HepG2 (cell line): ENCODE measurements at regions not wholly inside any gene's neighbourhood (a gene's known extent, or its start where the extent isn't known, plus 50 kb on each side); places are given as distances from the start of the nearest gene placed in this dataset.

Experiments
- NKX3-1 ChIP-seq: sonication (generic); formaldehyde crosslinking; IDR thresholded peaks from 2 replicates; pipeline ENCODE4 v1.5.0; 2020; ENCODE audit warnings: missing genetic modification reagents
- SRF ChIP-seq: IDR thresholded peaks from 2 replicates; pipeline ENCODE4 v1.6.1; 2011; ENCODE audit warnings: mild to moderate bottlenecking, low read depth, low read length, moderate library complexity
- ZNF281 ChIP-seq: sonication (generic); formaldehyde crosslinking; IDR thresholded peaks from 2 replicates; pipeline ENCODE4 v1.4.0; 2020; ENCODE audit warnings: missing genetic modification reagents, borderline replicate concordance
- ZNF720 ChIP-seq: sonication (generic); formaldehyde crosslinking; IDR thresholded peaks from 2 replicates; pipeline ENCODE4 v1.4.0; 2020; ENCODE audit warnings: missing genetic modification reagents
- TF ChIP-seq, protein P1 (sequence below): IDR thresholded peaks from 2 replicates; pipeline ENCODE4 v1.6.1; 2016
- TF ChIP-seq, protein P2 (sequence below), 2 experiments: fragments of 450-650 bp in 1 of 2; sonication (generic) in 1 of 2; formaldehyde crosslinking in 1 of 2; IDR thresholded peaks; 2 replicates each; pipeline versions ENCODE4 v1.6.1 to v1.8.0; 2016 to 2022; ENCODE audit warnings: antibody characterized with exemption in 1 of 2, mild to moderate bottlenecking in 1 of 2, missing genetic modification reagents in 1 of 2

DNA sequence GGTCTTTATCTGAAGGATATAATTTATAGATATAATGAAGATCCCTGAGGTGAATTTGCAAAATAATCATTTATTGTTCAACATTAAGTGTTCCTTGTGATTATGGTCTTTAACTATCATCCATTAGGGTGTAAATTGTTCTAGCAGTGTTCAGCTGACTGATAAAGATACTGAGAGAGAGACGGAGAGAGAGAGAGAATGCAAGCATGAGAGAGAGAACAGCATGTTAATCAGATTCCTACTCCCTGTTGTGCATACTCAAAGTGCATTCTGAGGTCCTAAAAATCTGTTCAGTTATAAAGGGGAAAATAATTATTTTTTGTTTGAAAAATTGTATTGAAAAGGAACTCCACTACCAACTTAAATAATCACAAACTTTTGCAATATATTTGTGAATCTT is 271.0 kb upstream of the CBLB start (continued):
- TF ChIP-seq NKX3-1 (CRISPR knock-in tag) (no peak), ZNF720 (CRISPR knock-in tag) (no peak), ZNF281 (CRISPR knock-in tag) (no peak), SRF (no peak)
- TF ChIP-seq, protein P1, sequence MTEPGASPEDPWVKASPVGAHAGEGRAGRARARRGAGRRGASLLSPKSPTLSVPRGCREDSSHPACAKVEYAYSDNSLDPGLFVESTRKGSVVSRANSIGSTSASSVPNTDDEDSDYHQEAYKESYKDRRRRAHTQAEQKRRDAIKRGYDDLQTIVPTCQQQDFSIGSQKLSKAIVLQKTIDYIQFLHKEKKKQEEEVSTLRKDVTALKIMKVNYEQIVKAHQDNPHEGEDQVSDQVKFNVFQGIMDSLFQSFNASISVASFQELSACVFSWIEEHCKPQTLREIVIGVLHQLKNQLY = no peak
- TF ChIP-seq, protein P2, sequence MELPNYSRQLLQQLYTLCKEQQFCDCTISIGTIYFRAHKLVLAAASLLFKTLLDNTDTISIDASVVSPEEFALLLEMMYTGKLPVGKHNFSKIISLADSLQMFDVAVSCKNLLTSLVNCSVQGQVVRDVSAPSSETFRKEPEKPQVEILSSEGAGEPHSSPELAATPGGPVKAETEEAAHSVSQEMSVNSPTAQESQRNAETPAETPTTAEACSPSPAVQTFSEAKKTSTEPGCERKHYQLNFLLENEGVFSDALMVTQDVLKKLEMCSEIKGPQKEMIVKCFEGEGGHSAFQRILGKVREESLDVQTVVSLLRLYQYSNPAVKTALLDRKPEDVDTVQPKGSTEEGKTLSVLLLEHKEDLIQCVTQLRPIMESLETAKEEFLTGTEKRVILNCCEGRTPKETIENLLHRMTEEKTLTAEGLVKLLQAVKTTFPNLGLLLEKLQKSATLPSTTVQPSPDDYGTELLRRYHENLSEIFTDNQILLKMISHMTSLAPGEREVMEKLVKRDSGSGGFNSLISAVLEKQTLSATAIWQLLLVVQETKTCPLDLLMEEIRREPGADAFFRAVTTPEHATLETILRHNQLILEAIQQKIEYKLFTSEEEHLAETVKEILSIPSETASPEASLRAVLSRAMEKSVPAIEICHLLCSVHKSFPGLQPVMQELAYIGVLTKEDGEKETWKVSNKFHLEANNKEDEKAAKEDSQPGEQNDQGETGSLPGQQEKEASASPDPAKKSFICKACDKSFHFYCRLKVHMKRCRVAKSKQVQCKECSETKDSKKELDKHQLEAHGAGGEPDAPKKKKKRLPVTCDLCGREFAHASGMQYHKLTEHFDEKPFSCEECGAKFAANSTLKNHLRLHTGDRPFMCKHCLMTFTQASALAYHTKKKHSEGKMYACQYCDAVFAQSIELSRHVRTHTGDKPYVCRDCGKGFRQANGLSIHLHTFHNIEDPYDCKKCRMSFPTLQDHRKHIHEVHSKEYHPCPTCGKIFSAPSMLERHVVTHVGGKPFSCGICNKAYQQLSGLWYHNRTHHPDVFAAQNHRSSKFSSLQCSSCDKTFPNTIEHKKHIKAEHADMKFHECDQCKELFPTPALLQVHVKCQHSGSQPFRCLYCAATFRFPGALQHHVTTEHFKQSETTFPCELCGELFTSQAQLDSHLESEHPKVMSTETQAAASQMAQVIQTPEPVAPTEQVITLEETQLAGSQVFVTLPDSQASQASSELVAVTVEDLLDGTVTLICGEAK (IDR thresholded peaks at IDR 0.05) = no peak
- TF ChIP-seq, protein P2 (CRISPR knock-in tag; IDR thresholded peaks at IDR 0.05) = no peak
